HepG2 (cell line): ENCODE measurements at regions not wholly inside any gene's neighbourhood (a gene's known extent, or its start where the extent isn't known, plus 50 kb on each side); places are given as distances from the start of the nearest gene placed in this dataset.

Source experiments
- ATAC-seq: fragments of 200-7000 bp; cut with Tn5 transposase; 3 replicates; pipeline ENCODE4 v1.9.1; 2020; ENCODE audit warnings: mild to moderate bottlenecking, moderate library complexity
- BruUV-seq: library from RNA; stranded (reverse); fragments of 400-500 nt; replicated peaks from 2 replicates; lab custom pipeline; 2021; lab: Mats Ljungman, UMichigan
- CTCF ChIA-PET: fragments of 300-600 bp; formaldehyde crosslinking; extraction: SDS; loops from one replicate; lab custom pipeline; 2021; ENCODE audit warnings: low total read pairs, inconsistent platforms, low intra/inter-chr PET ratio; lab: Yijun Ruan, JAX
- POLR2A ChIA-PET: fragments of 350-600 bp; sonication (Branson Sonifier 250); formaldehyde crosslinking; loops from one replicate; lab custom pipeline; 2020; ENCODE audit warnings: antibody characterized with exemption, inconsistent platforms; lab: Yijun Ruan, JAX
- DNase-seq: peaks from one replicate; pipeline ENCODE4 v3.0.0-alpha.2; 2015; ENCODE audit warnings: low spot score
- FAIRE-seq: peaks from 3 replicates; lab custom pipeline; 2011; peaks lifted over from hg19 to GRCh38; lab: Jason Lieb, UNC
- H2AFZ ChIP-seq: one replicate; pipeline ENCODE4 v1.6.1; 2011; ENCODE audit warnings: low read length, inconsistent platforms
- H3K27ac ChIP-seq: fragments of 300-600 bp; 3 replicates; pipeline ENCODE4 v1.8.0; 2011; ENCODE audit warnings: mixed run types, mild to moderate bottlenecking, mixed read lengths, low read length, inconsistent platforms; ENCODE audit not compliant: insufficient read depth; ENCODE audit errors: extremely low read length
- H3K27me3 ChIP-seq, 2 experiments: fragments of 200-600 bp in 1 of 2; 2 replicates in 1 of 2; 3 replicates in 1 of 2; pipeline versions ENCODE4 v1.6.0 to v1.8.0; 2011; ENCODE audit warnings: low read length in 2 of 2, mild to moderate bottlenecking in 2 of 2, moderate library complexity in 2 of 2, inconsistent platforms in 1 of 2; ENCODE audit not compliant: insufficient read depth in 2 of 2, control insufficient read depth in 1 of 2
- H3K36me3 ChIP-seq, 2 experiments: fragments of 200-600 bp in 1 of 2; replicated peaks in 1 of 2; 2 replicates in 1 of 2; 3 replicates in 1 of 2; pipeline versions ENCODE4 v1.5.1 to v1.8.0; 2011; ENCODE audit warnings: low read length in 2 of 2, inconsistent platforms in 1 of 2; ENCODE audit not compliant: insufficient read depth in 2 of 2, control insufficient read depth in 1 of 2
- H3K4me1 ChIP-seq: 2 replicates; pipeline ENCODE4 v1.5.1; 2012; ENCODE audit warnings: low read length, inconsistent platforms; ENCODE audit not compliant: insufficient read depth
- H3K4me2 ChIP-seq: 2 replicates; pipeline ENCODE4 v1.6.0; 2011; ENCODE audit warnings: low read depth, low read length, inconsistent platforms
- H3K4me3 ChIP-seq, 3 experiments: fragments of 200-600 bp in 1 of 3; sonication (generic), shearing (Covaris generic) in 1 of 3; replicated peaks in 1 of 3; 2 replicates each; pipeline ENCODE4 v1.5.1; 2011 to 2016; ENCODE audit warnings: low read length in 3 of 3, inconsistent platforms in 2 of 3, low read depth in 2 of 3, mild to moderate bottlenecking in 2 of 3, control low read depth in 1 of 3, mixed read lengths in 1 of 3; ENCODE audit not compliant: insufficient read depth in 1 of 3
- H3K79me2 ChIP-seq: one replicate; pipeline ENCODE4 v1.6.1; 2011; ENCODE audit warnings: low read length, inconsistent platforms; ENCODE audit not compliant: insufficient read depth
- H3K9ac ChIP-seq: 2 replicates; pipeline ENCODE4 v1.6.0; 2011; ENCODE audit warnings: mild to moderate bottlenecking, low read depth, low read length, inconsistent platforms; ENCODE audit not compliant: insufficient read depth
- H3K9me3 ChIP-seq: 2 replicates; pipeline ENCODE4 v1.5.1; 2012; ENCODE audit warnings: mild to moderate bottlenecking, low read length
- H4K20me1 ChIP-seq: 2 replicates; pipeline ENCODE4 v1.6.0; 2011; ENCODE audit warnings: inconsistent platforms, mild to moderate bottlenecking, low read length, moderate library complexity; ENCODE audit not compliant: insufficient read depth
- ARID4A ChIP-seq: sonication (generic); formaldehyde crosslinking; IDR thresholded peaks from 2 replicates; pipeline ENCODE4 v1.5.0; 2020; ENCODE audit warnings: mild to moderate bottlenecking, missing genetic modification reagents, borderline replicate concordance
- CREB3 ChIP-seq: sonication (generic); formaldehyde crosslinking; IDR thresholded peaks from 2 replicates; pipeline ENCODE4 v1.5.0; 2020; ENCODE audit warnings: missing genetic modification reagents
- HNF1B ChIP-seq: sonication (generic); formaldehyde crosslinking; IDR thresholded peaks from 2 replicates; pipeline ENCODE4 v1.5.1; 2020; ENCODE audit warnings: mild to moderate bottlenecking, moderate library complexity, missing genetic modification reagents
- JUND ChIP-seq: sonication (generic); formaldehyde crosslinking; IDR thresholded peaks from 2 replicates; pipeline ENCODE4 v1.8.0; 2022; ENCODE audit warnings: mild to moderate bottlenecking, missing genetic modification reagents
- MIER3 ChIP-seq: IDR thresholded peaks from 2 replicates; pipeline ENCODE4 v1.6.1; 2016; ENCODE audit warnings: missing compliant biosample characterization, borderline replicate concordance
- PAF1 ChIP-seq: IDR thresholded peaks from 2 replicates; pipeline ENCODE4 v1.6.1; 2016; ENCODE audit warnings: missing genetic modification reagents, missing compliant biosample characterization
- RFX1 ChIP-seq: fragments of 450-650 bp; IDR thresholded peaks from 2 replicates; pipeline ENCODE4 v1.6.1; 2017
- SAFB2 ChIP-seq: sonication (generic); formaldehyde crosslinking; IDR thresholded peaks from 2 replicates; pipeline ENCODE4 v1.5.1; 2020; ENCODE audit warnings: missing genetic modification reagents, low read depth, mild to moderate bottlenecking, borderline replicate concordance
- SKIL ChIP-seq: sonication (generic); formaldehyde crosslinking; IDR thresholded peaks from 2 replicates; pipeline ENCODE4 v1.8.0; 2022; ENCODE audit warnings: missing genetic modification reagents, mild to moderate bottlenecking, moderate library complexity, borderline replicate concordance
- SMARCE1 ChIP-seq: fragments of 450-650 bp; IDR thresholded peaks from 2 replicates; pipeline ENCODE4 v1.6.1; 2017; ENCODE audit warnings: borderline replicate concordance
- ZBTB42 ChIP-seq: sonication (generic); formaldehyde crosslinking; IDR thresholded peaks from 2 replicates; pipeline ENCODE4 v1.5.0; 2020; ENCODE audit warnings: mild to moderate bottlenecking, missing genetic modification reagents
- ZNF230 ChIP-seq: sonication (generic); formaldehyde crosslinking; IDR thresholded peaks from 2 replicates; pipeline ENCODE4 v1.4.0; 2020; ENCODE audit warnings: mild to moderate bottlenecking, missing genetic modification reagents
- ZNF232 ChIP-seq: sonication (generic); formaldehyde crosslinking; IDR thresholded peaks from 2 replicates; pipeline ENCODE4 v1.4.0; 2020; ENCODE audit warnings: missing genetic modification reagents, borderline replicate concordance
- ZNF3 ChIP-seq: IDR thresholded peaks from 2 replicates; pipeline ENCODE4 v1.7.0; 2017; ENCODE audit warnings: inconsistent platforms
- ZNF577 ChIP-seq: sonication (generic); formaldehyde crosslinking; IDR thresholded peaks from 2 replicates; pipeline ENCODE4 v1.4.0; 2020; ENCODE audit warnings: mild to moderate bottlenecking, low read depth, missing genetic modification reagents, borderline replicate concordance
- WGBS: methylation state at CpG from one replicate; pipeline ENCODE4 v1.1.6; 2017; ENCODE audit warnings: low lambda C conversion rate; 5-methylcytosine and 5-hydroxymethylcytosine counted together
- in situ Hi-C: cut with HindIII; loops from 2 replicates; pipeline ENCODE4 v1.10.0; 2017; ENCODE audit warnings: low pct_unique_long_range_greater_than_20kb; ENCODE audit not compliant: extremely low pct_ligation_motif_present
- intact Hi-C: fragments of 100-400 bp; cut with micrococcal nuclease; formaldehyde crosslinking; loops from one replicate; pipeline ENCODE4 v1.10.0; 2022; ENCODE audit not compliant: unreplicated experiment

GRCh38 chr18:39513186-39513585, 1947.6 kb upstream of the CELF4 start (continued):
- TF ChIP-seq HNF1B (CRISPR knock-in tag) (no peak), ARID4A (CRISPR knock-in tag) (no peak), RFX1 (no peak)

GRCh38 chr18:39506581-39507330, 1941.2 kb upstream of the CELF4 start:
- H3K4me1 ChIP-seq: no peaks in the 10 kb centered on the region
- CTCF ChIA-PET: no interaction called here
- H3K9me3 ChIP-seq: no peaks in the 10 kb centered on the region
- no peaks in the 10 kb centered on the region for H3K36me3 ChIP-seq
- POLR2A ChIA-PET: no interaction called here
- DNase-seq: no peak
- H3K4me3 ChIP-seq: no peak overlapping the region
- H3K9ac ChIP-seq: no peak overlapping the region
- in situ Hi-C loops (no loop called here), intact Hi-C loops (no loop called here)
- no peaks in the 10 kb centered on the region for H4K20me1 ChIP-seq
- WGBS: 93% methylated on average over 5 of the region's 5 CpGs
- no peak for FAIRE-seq
- no TSS peak for BruUV-seq
- no peak overlapping the region for H3K27ac ChIP-seq
- H3K27me3 ChIP-seq: no peaks in the 10 kb centered on the region
- ATAC-seq: no peak
- TF ChIP-seq SKIL (CRISPR knock-in tag) (no peak), ZNF3 (CRISPR knock-in tag) (no peak), CREB3 (CRISPR knock-in tag) (no peak), MIER3 (CRISPR knock-in tag) (no peak), JUND (CRISPR knock-in tag) (no peak), ZBTB42 (CRISPR knock-in tag) (no peak), PAF1 (CRISPR knock-in tag) (no peak), SAFB2 (CRISPR knock-in tag) (no peak), ZNF232 (no peak), ZNF577 (CRISPR knock-in tag) (no peak), SMARCE1 (no peak), ZNF230 (no peak)
- H2AFZ ChIP-seq: no peak overlapping the region
- H3K4me2 ChIP-seq: no peak overlapping the region
- H3K79me2 ChIP-seq: no peaks in the 10 kb centered on the region
